T-helper 9 cell (primary cell): ENCODE measurements at regions not wholly inside any gene's neighbourhood (a gene's known extent, or its start where the extent isn't known, plus 50 kb on each side); places are given as distances from the start of the nearest gene placed in this dataset.

Source experiments
- DNase-seq: peaks from one replicate; pipeline ENCODE4 v3.0.0-alpha.2; 2020

GRCh38 chr13:76745261-76746200, 140.7 kb downstream of the KCTD12 start:
- DNase-seq: no peak

GRCh38 chr13:76741624-76742023, 144.6 kb downstream of the KCTD12 start:
- DNase-seq: no peak

GRCh38 chr13:76741046-76741445, 145.2 kb downstream of the KCTD12 start:
- DNase-seq: no peak

GRCh38 chr13:76738616-76739015, 147.6 kb downstream of the KCTD12 start:
- no peak for DNase-seq

DNA sequence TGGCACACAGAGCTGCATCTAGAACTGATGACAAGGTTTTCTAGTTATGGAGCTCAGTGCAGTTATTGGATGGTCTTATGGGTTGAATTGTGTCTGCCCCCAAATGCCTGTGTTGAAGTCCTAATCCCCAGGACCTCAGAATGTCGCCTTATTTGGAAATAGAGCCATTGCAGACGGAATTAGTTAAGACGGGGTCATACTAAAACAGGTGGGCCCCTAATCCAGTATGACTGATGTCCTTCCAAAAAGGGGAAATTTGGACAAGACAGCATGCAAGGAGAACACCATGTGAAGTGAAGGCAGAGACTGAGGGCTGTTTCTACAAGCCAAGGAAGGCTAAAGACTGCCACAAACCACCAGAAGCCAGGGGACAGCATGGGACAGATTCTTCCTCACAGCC, 148.7 kb downstream of the KCTD12 start:
- no peak for DNase-seq

DNA sequence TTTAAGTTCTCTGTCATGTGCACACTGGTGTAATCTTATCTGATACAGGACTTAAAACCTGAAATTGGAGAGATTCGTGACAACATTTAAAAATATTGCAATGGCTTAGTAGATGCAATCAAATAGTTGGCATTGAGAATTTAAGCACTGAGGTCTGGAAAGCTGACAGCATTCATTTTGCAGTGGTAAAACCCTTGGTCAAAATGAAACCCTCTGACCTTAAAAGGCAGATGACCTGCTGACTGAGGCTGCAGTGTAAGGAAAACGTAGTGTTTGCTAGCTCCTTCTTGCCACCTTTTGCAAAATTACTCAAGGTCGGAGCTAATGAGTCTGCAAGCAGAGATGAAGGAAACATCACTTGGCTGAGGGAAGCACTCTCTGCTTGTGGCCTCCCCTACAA, 150.6 kb downstream of the KCTD12 start:
- no peak for DNase-seq

DNA sequence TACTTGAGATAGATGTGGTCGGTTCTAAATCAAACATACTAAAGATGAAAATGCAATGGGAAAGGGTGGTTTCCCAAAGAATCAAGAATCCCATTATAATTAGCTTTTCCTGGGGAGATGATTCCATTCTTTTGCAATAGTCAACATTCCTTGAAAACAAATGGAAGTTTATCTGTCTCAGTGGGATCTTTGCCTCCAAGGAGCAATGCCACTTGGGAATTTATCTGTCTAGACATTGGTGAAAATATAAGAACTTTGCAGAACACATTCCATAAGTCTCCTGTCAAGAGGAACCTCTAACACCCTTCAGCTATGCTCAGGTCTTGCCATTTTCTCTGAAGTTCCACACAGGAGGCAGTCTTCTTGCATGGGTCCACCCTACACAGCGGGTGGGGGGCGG, 152.5 kb downstream of the KCTD12 start:
- DNase-seq: no peak

DNA sequence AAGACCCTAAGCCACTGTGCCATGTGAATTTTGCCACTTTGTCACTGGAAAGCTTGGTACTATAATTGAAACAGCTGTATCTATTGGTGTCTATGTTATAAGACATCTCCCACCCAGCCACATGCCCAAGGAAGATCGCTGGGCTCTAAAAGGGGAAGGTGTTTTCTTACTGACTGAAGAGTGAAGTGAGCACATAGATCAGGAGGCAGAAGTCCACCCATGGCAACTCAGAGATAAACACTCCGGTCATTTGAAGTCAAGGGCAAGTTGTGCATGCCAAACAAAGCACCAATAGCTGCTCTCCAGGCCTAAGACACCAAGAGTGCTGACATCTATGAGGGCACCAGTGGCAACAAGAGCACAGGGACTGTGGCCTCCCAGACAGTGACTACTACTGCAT, 153.8 kb downstream of the KCTD12 start:
- DNase-seq: no peak

DNA sequence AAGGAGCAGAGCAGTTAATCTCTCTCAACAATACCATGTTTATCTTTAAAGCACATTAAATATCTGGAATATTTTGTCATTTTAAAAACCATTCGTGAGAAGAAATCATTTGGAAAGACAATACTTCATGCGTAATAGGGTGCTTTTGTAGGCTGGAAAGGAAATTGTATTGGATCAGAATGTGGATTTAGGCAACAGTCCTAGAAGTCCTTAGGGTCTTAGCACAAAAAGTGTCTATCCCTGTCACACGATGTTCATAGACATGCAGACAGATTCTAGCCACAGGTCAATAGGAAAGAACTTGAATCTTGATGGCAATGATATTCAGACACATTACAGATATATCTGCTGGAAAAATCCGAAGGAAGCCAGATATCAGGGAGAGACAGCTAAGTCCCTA, 156.0 kb downstream of the KCTD12 start:
- no peak for DNase-seq

DNA sequence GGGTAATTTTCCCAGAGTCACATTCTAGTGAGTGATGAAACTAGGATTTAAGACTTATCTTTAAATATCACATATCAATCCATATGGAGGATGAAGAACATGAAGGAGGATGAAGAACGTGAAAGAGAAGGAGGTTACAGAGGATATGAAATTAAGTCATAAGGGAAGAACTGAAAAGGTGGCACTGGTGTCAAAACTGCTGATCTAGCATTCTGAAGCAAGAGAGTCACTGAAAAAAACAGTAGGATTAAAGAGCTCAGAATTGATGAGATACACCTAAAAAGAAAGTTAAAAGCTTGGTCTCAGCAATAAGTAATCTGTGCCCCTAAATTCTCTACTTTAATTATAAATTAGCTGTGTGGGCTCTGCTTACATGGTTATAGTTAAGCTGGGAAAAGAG, 156.5 kb downstream of the KCTD12 start:
- no peak for DNase-seq

- no peak for DNase-seq
Measured at GRCh38 chr13:76725896-76726295, 160.3 kb downstream of the KCTD12 start.

DNA sequence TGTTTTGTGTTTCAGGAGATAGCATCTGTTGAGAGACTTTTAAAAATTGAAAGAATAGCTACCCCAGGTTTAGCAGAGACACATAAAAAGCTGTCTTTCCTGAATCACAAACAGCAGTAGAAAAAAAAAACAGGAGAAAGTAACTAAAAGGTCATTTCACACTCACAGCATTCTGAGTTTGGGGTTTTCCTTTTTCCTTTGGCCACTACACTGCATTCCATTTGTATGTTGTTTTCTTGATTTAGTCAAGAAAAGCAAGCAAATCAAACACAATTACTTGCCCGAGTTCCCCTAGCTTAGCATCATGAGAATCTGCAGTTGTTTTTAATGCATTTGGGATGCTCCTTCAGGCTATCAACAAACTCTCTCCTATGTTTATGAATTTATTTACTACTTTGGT, 161.0 kb downstream of the KCTD12 start:
- DNase-seq: no peak

- no peak for DNase-seq
Measured at GRCh38 chr13:76724421-76724820, 161.8 kb downstream of the KCTD12 start.

DNA sequence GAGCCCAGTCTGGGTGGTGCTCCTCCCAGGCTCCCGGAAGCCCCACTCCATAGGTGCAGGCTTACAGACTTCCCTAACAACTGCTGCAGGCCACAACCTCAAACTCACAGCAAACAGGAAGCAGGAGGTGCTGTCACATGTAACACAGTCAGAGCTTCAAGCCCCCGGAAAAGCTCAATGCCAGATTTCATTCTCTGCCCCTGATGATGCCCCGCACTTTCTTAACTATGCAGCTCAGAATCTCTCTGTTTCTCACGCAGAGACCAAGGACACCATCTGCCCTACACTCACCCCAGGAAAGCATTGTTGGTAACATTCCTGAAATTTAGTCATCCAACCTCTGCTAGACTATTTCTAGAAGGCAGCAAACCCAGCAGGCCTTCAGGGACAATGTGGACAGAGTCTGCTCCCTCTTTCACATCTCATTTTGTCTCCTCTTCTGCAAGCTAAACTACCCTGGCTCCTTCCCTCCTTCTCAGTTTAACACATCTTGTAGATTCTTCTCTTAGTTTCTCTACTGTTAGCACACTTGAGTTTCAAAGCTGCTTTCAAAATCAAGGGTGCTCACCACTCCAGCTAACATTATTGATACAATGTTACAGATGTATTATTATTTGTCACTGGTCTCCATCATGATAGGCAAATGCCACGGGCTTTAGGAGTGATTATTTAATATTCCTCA, 162.5 kb downstream of the KCTD12 start:
- no peak for DNase-seq

GRCh38 chr13:76722782-76723181, 163.4 kb downstream of the KCTD12 start:
- DNase-seq: no peak

- DNase-seq: no peak
Measured at GRCh38 chr13:76720821-76721220, 165.4 kb downstream of the KCTD12 start.

GRCh38 chr13:76720416-76720815, 165.8 kb downstream of the KCTD12 start:
- no peak for DNase-seq

GRCh38 chr13:76719955-76720354, 166.2 kb downstream of the KCTD12 start:
- DNase-seq: no peak

- DNase-seq: no peak
Measured at GRCh38 chr13:76717092-76717491, 169.1 kb downstream of the KCTD12 start.

GRCh38 chr13:76715621-76716020, 170.6 kb downstream of the KCTD12 start:
- DNase-seq: no peak

DNA sequence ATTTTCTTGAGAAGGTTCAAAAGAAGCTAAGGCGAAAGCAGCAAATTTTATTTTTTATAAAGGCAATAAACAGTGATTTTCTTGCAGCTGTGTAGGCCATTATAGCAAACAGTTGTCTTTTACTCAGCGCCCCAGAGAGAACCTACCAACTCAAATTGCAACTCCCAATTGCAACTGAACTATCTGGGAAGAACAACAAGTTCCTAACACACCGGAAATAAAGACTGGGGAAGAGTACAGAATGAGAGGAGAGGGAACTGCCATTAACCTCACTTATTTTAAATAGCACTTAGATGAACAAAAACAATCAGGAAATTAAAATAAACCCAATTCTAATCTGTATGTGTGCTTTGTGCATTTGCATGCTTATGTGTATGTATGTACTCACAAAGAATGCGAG, 171.1 kb downstream of the KCTD12 start:
- DNase-seq: no peak

GRCh38 chr13:76713280-76713679, 172.9 kb downstream of the KCTD12 start:
- DNase-seq: no peak

DNA sequence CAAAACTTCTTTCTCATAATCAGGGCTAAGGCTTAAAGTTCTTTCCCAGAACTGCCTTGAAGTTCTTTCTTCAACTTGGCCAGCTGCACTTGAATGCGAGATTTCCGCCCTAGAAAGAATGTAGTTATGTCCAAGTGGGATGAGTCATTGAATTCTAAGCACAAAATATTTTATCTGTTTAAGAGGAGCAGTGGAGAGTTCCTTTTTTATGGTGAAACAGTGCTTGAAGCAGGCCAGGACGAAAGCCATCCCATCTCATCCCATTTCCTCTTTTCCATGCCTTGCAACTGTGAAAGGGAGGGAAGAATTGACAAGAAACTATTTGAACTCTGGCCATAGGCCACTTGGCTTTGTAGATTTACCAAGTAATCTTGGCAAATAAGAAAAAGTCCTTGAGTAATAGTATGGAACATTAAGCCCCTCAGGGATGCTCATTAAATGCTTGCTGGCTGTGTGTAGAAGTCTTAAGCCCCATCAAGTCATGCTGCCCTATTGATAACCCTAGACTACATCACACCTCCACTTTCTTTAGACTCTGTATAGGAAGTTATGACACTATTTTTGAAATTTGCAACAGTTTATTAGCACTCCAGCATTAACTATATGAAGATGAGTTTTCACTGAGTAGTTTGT, 174.5 kb downstream of the KCTD12 start:
- no peak for DNase-seq

DNA sequence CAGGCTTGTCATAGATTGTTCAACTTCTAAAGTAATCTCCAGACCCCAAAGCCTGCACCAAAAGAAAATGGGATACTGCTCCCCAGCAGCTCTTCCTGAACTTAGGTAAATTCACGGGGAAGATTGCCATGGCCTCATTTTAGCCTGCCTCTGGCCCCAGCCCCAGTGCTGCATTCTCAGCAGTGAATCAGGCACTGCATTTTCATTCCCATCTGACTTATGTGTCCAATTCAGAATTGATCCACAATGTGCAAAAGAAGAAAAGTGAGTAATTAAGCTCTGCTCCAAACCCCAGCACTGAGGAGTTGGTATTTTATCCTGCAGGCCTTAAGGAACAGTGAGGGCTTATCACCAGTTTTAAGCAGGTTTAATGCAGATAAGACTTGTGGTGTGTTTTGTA, 176.4 kb downstream of the KCTD12 start:
- DNase-seq: no peak
